Duodenal mucosa (tissue), 2 donors: ENCODE measurements at regions not wholly inside any gene's neighbourhood (a gene's known extent, or its start where the extent isn't known, plus 50 kb on each side); places are given as distances from the start of the nearest gene placed in this dataset.
"Not testable (repeated sequence)": the region's sequence is repeated elsewhere in the genome, so short reads cannot be mapped to it uniquely, and the experiment has no call there.

Source experiments
- H3K27ac ChIP-seq: one replicate; pipeline ENCODE4 v1.7.0; 2013; ENCODE audit warnings: low read depth, low read length
- H3K27me3 ChIP-seq, 2 donors: one replicate each; pipeline ENCODE4 v1.7.0; 2013; ENCODE audit warnings: low read length in 2 of 2, control low read depth in 1 of 2; ENCODE audit not compliant: insufficient read depth in 2 of 2, control insufficient read depth in 1 of 2
- H3K36me3 ChIP-seq, 2 donors: one replicate each; pipeline ENCODE4 v1.7.0; 2013; ENCODE audit warnings: low read length in 2 of 2, control low read depth in 1 of 2; ENCODE audit not compliant: insufficient read depth in 2 of 2, control insufficient read depth in 1 of 2
- H3K4me1 ChIP-seq, 2 donors: one replicate each; pipeline ENCODE4 v1.7.0; 2013; ENCODE audit warnings: low read length in 2 of 2, control low read depth in 1 of 2; ENCODE audit not compliant: insufficient read depth in 2 of 2, control insufficient read depth in 1 of 2
- H3K4me3 ChIP-seq, 2 donors: one replicate each; pipeline ENCODE4 v1.7.0; 2013; ENCODE audit warnings: low read length in 2 of 2, low read depth in 1 of 2
- H3K9ac ChIP-seq, 2 donors: one replicate each; pipeline ENCODE4 v1.7.0; 2013; ENCODE audit warnings: low read length in 2 of 2, low read depth in 1 of 2
- H3K9me3 ChIP-seq, 2 donors: one replicate each; pipeline ENCODE4 v1.7.0; 2013; ENCODE audit warnings: low read length in 2 of 2, control low read depth in 1 of 2; ENCODE audit not compliant: control insufficient read depth in 1 of 2

GRCh38 chr15:20340331-20340811, 201.2 kb downstream of the GOLGA6L6 start:
- no peaks in the 10 kb centered on the region for H3K27me3 ChIP-seq
- peaks cover 34 to 39% of the 10 kb centered on the region in 2 donors for H3K9me3 ChIP-seq
- no peak overlapping the region for H3K9ac ChIP-seq
- H3K4me1 ChIP-seq, result no peaks in the 10 kb centered on the region
- no peaks in the 10 kb centered on the region for H3K36me3 ChIP-seq
- H3K27ac ChIP-seq, result peak overlapping the region; percentile 2
- peak overlapping the region in 1 of 2 donors; percentile 48 for H3K4me3 ChIP-seq

- not testable (repeated sequence) for H3K4me1 ChIP-seq, H3K9ac ChIP-seq, H3K4me3 ChIP-seq, H3K36me3 ChIP-seq, H3K27ac ChIP-seq, H3K27me3 ChIP-seq
- peaks cover 28 to 29% of the 10 kb centered on the region in 2 donors for H3K9me3 ChIP-seq
These were observed 202.4 kb downstream of the GOLGA6L6 start for GRCh38 chr15:20339086-20339791.

GRCh38 chr15:20338671-20339070, 202.9 kb downstream of the GOLGA6L6 start:
- H3K27ac ChIP-seq, result not testable (repeated sequence)

GRCh38 chr15:20337238-20337637, 204.4 kb downstream of the GOLGA6L6 start:
- peaks cover 23 to 25% of the 10 kb centered on the region in 2 donors for H3K9me3 ChIP-seq
- not testable (repeated sequence) for H3K27ac ChIP-seq, H3K4me1 ChIP-seq, H3K9ac ChIP-seq, H3K4me3 ChIP-seq, H3K27me3 ChIP-seq, H3K36me3 ChIP-seq

More at GRCh38 chr15:20338671-20339070, 202.9 kb downstream of the GOLGA6L6 start:
- peaks cover 24 to 25% of the 10 kb centered on the region in 2 donors for H3K9me3 ChIP-seq
- not testable (repeated sequence) for H3K4me3 ChIP-seq, H3K9ac ChIP-seq, H3K4me1 ChIP-seq, H3K27me3 ChIP-seq, H3K36me3 ChIP-seq

GRCh38 chr15:20334451-20334850, 207.1 kb downstream of the GOLGA6L6 start:
- H3K4me1 ChIP-seq, H3K9me3 ChIP-seq, H3K27me3 ChIP-seq, H3K27ac ChIP-seq, H3K4me3 ChIP-seq, H3K9ac ChIP-seq, H3K36me3 ChIP-seq: not testable (repeated sequence)

- H3K4me3 ChIP-seq, H3K4me1 ChIP-seq, H3K9ac ChIP-seq, H3K27me3 ChIP-seq, H3K27ac ChIP-seq, H3K9me3 ChIP-seq, H3K36me3 ChIP-seq: not testable (repeated sequence)
These were observed 215.8 kb downstream of the GOLGA6L6 start for GRCh38 chr15:20325751-20326150.

GRCh38 chr15:20317132-20317531, 224.5 kb downstream of the GOLGA6L6 start:
- H3K4me1 ChIP-seq, H3K4me3 ChIP-seq, H3K36me3 ChIP-seq, H3K27ac ChIP-seq, H3K9me3 ChIP-seq, H3K27me3 ChIP-seq, H3K9ac ChIP-seq: not testable (repeated sequence)

- not testable (repeated sequence) for H3K36me3 ChIP-seq, H3K27ac ChIP-seq, H3K9ac ChIP-seq, H3K27me3 ChIP-seq, H3K4me1 ChIP-seq, H3K4me3 ChIP-seq
- peaks cover 17 to 18% of the 10 kb centered on the region in 2 donors for H3K9me3 ChIP-seq
These were observed 230.5 kb downstream of the GOLGA6L6 start for GRCh38 chr15:20311014-20311680.

GRCh38 chr15:20310603-20311002, 231.0 kb downstream of the GOLGA6L6 start:
- Histone ChIP-seq H3K36me3 (no peaks in the 10 kb centered on the region), H3K9me3 (peaks cover 22% of the 10 kb centered on the region in 2 donors), H3K9ac (no peak overlapping the region)

GRCh38 chr15:20309966-20310365, 231.6 kb downstream of the GOLGA6L6 start:
- not testable (repeated sequence) for H3K27me3 ChIP-seq, H3K9ac ChIP-seq, H3K27ac ChIP-seq, H3K36me3 ChIP-seq, H3K4me3 ChIP-seq, H3K4me1 ChIP-seq
- H3K9me3 ChIP-seq, result peaks cover 25 to 26% of the 10 kb centered on the region in 2 donors

More at GRCh38 chr15:20310603-20311002, 231.0 kb downstream of the GOLGA6L6 start:
- no peaks in the 10 kb centered on the region for H3K27me3 ChIP-seq
- H3K27ac ChIP-seq, result no peak overlapping the region
- no peaks in the 10 kb centered on the region for H3K4me1 ChIP-seq
- H3K4me3 ChIP-seq, result no peak overlapping the region
